GM19023 (cell line): ENCODE measurements at regions not wholly inside any gene's neighbourhood (a gene's known extent, or its start where the extent isn't known, plus 50 kb on each side); places are given as distances from the start of the nearest gene placed in this dataset.
A peak's percentile ranks its signal among the peaks of the same experiment; 100 is the strongest.

Experiments used
- ATAC-seq: cut with Tn5 transposase; IDR thresholded peaks from one replicate; pipeline ENCODE4 v1.9.1; 2021; ENCODE audit warnings: mild to moderate bottlenecking, moderate library complexity; ENCODE audit not compliant: unreplicated experiment

DNA sequence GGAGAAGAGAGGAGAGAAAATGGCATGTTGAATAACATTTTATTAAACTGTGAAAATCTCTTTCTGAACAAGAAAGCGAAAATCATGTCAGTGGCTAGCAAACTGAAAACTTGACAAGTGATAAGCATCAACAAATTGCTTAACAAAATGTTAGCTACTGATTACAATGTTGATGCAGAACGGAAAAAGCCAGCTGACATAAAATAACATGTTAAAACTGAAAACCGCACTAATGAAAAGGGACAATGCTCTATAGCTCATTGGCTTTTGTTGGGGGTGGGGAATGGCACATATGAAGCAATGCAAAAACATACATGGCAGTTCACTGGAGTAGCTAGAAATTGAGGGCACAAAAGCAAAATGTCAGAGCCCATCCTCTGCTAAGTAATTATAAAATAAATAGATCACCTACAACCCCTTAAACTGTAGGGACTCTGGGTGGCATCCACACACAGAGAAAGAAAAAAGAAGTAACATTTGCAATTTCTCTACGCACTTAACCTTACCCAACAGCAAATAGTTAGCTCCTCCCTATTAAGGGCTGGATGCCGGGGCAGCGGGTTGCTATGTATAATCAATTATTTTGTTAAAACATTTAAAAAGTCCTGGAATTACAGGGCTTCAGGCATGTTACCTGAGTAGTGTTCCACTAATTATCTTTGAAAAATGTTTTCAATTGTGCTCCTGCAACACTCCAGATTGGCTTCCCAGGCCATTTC, 129.2 kb upstream of the USP15 start:
- no peak for ATAC-seq

DNA sequence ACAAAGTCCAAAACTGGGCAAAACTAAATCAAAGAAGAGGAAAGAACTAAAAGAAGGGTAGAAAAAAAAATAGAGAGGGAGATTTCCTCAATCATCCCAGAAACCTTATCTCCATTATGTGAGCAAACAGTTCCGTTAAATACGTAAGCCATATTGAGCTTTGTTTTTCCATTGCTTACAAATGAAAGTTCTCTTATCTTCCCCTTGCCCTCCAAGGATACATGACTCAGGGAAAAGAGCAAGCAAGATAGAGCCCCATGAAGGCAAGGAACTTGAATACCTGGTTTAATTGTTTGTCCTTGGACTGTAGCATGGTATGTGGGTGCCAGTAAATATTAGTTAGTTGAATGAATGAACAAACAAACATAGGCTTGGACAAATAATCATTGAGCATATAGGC, 126.8 kb upstream of the USP15 start:
- ATAC-seq: no peak

- ATAC-seq: no peak
Observed at GRCh38 chr12:62135553-62136200, 124.5 kb upstream of the USP15 start.

DNA sequence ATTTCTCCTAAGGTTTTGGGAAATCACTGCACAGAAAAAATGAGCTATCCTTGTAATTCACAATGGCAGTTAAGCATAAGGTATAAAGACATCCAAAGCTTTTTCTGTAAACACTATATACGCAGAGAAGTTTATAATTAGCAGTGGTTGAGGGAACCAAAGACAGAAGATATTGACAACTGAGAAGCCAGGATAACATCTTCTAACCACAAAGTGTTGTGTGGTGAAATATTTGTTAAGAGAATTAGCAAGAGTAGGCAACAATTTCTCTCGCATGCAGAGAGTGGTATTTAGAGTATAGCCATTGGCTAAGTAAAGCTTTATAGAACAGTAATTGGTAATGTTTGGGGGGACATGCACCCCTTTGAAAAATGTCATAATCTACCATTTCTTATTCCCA, 123.7 kb upstream of the USP15 start:
- no peak for ATAC-seq

GRCh38 chr12:62138527-62138926, 121.7 kb upstream of the USP15 start:
- ATAC-seq: no peak

DNA sequence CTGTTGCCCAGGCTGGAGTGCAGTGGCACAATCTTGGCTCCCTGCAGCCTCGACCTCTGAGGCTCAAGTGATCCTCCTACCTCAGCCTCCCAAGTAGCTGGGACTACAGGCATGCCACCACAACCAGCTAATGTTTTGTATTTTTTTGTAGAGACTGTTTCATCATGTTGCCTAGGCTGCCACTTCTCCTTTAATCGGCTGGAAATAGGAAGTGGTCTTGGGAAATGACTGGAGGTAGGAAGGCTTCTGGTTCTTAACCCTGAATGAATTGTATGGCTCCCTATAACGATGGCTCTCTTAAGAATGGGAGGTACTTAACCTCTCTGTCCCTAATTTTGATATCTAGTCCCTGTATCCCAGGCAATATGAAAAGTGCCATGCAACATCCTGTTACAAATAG, 113.9 kb upstream of the USP15 start:
- no peak for ATAC-seq

- ATAC-seq: no peak
Observed at GRCh38 chr12:62158013-62158412, 102.2 kb upstream of the USP15 start.

DNA sequence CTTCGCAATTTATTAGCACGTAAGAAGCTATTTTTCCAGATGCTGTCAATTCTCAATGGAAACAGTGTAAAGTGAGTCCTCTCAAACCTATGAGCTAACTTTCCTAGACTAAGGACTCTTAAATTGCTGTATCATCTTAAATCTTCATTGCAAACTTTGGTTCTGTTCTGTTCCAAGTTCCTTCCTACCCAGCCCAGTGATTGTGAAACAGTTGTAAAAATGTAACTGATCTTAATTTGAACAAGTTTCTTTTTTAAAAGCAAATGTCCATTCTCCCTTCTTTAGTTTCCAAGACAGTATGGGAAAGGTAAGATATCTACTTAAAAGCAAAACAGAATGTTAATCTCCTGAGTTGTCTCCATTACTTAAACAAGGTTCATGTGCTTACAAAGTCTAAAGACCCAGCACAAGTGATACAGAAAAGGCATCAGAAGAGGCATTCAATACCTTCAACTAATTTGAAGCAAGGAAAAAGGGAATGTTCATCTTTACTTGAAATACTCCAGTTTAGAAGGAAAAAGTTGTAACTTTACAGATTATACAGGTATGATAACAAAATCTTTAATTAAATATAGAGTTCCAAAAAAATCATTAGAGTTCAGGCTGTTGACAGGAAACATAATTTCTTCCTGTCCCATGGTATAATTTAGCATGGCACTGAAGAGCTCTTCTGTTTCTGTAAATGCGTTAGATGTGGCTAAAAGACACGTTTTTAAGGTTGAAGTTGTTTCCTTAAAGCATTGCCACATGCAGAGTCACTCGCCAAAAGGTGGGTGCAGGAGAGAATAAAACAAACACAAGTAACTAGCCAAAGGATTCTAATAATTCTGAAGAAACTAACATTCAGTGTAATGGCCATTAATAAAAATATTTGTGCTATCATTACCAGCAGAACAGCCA, 101.5 kb upstream of the USP15 start:
- no peak for ATAC-seq

GRCh38 chr12:62162214-62162613, 98.0 kb upstream of the USP15 start:
- ATAC-seq: no peak

DNA sequence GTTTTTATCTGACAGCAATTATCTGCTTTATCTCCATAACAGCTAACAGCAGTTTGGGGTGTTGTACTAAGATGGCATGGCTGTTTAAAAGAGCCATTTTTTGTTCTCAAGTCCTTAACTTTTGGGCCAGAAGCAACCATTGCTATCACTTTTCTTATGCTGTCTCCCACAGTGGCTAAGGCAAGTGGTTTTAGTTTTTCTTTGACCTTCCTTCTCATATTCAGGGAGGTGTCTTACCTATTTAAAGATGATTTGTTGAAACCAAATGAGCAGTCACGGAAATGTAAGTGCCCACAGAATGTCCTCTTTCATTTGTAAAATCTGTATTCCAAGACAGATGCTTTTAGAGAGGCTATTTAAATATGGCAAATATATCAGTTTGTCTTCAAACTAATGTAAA, 96.8 kb upstream of the USP15 start:
- no peak for ATAC-seq

GRCh38 chr12:62164036-62164435, 96.2 kb upstream of the USP15 start:
- ATAC-seq: no peak

DNA sequence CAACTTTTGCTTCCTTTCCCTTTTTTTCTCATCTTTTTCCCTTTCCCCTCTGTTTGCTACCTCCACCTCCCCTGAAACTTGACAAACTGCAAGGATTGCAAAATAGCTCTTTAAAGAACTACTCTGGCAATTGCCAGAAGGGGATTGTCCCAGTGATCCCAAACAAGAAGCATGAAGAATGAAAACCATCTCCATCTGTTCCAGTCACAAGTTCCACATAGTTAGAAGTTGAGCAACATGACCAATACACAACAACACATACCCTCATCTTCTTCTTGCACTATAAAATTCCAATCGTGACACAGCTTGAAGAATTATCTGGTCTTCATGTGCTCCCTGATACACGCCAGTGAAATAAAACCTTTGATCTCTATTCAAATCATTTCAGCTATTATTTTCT, 93.7 kb upstream of the USP15 start:
- ATAC-seq: no peak

DNA sequence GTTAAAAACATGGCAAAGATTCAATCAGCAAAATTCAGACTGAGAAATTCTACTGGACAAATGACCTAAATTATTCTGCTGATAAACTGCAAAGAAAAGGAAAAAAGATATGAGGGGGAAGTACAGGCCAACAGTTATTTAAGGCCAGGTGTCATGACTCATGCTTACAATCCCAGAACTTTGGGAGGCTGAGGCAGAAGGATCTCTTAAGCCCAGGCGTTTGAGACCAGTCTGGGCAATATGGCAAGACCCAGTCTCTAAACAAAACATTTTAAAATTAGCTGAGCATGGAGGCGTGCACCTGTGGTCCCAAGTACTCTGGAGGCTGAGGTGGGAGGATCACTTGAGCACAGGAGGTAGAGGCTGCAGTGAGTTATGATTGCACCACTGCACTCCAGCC, 91.8 kb upstream of the USP15 start:
- ATAC-seq: no peak

DNA sequence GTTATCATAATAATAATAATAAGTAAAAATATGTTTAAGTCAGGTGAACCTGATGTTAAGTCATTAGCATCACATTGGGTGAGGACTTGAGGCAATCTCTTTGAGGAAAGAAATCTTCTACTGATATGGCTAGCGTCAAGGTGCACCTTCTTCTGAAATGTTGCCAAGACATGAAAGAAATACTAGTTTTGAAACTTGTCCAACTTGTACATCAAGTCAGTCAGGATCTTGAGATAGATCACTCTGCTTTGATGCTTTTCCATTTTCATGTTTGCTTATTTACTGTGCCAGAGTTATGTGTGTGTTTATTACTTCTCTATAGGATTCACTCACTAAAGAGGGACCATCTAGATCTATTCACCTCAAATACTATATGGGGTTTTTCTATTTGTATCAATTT, 90.0 kb upstream of the USP15 start:
- ATAC-seq: no peak

DNA sequence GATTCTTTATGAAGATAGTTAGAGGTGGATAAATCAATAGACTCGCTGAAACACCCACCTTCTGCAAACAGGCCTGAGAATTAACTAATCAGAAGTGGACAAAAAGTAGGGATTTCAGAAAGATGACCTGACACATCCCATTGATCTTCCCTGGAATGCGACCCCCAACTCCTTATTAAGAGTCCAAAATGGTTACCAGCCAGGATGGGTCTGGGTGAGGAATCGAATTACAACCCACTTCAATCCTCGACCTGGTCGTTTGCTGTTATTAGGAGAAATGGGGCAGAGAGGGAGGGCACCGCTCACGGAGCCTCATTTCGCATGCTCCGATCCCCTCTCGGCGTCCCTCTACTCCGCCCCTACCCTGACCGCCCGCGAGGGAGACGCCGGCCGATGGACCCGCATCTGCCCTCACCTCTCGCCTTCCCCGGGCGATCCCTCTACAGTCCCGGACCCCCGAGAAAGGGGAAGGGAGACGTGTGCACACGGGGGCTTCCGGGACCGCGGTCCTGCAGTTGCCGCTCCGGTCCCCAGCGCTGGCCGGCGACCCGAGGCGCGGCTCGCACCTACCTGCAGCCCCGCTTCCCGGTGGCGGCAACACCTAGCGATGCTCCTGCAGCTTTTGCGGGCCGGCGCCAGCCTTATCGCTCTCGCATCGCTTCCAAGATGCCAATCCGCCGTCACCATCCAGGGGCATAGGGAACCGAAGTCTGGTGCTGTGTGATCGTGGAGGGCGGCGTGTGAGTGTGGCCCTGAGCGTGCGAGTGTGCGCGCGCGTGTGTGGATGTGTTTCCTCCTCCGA, 69.3 kb upstream of the USP15 start:
- no peak for ATAC-seq

DNA sequence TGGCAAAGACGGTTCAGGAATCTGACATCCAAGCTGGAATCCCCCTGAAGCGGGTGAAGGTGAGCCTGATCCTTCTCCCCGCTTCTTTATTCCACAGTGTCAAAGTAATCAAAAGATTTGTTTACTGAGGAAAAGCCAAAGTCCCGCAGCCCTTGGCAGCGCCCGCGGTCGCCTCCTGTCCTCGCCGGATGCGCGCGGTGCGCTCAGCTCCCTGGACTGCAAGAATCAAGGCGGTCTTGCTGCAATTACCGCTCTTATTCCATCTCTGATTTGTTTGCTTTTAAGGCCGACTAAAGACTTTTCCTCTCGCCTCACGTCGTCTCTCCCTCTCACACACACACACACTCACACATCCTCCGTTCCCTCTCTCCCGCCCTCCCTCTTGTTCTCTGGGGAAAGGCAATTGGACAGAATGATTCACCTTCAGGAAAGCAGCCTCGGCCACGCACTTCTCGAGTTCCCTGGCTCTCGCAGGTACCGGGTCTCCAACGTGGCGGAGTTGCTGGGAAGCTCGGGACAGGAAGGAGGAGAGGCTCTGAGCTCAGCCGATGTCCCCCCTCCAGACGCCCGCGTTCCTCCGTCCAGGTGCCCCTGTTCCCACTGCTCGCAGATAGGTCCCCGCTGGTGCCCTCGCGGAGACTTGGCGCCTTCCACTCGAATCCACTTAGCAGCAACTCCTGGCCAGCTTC, 68.6 kb upstream of the USP15 start:
- ATAC-seq: peak; percentile 4

DNA sequence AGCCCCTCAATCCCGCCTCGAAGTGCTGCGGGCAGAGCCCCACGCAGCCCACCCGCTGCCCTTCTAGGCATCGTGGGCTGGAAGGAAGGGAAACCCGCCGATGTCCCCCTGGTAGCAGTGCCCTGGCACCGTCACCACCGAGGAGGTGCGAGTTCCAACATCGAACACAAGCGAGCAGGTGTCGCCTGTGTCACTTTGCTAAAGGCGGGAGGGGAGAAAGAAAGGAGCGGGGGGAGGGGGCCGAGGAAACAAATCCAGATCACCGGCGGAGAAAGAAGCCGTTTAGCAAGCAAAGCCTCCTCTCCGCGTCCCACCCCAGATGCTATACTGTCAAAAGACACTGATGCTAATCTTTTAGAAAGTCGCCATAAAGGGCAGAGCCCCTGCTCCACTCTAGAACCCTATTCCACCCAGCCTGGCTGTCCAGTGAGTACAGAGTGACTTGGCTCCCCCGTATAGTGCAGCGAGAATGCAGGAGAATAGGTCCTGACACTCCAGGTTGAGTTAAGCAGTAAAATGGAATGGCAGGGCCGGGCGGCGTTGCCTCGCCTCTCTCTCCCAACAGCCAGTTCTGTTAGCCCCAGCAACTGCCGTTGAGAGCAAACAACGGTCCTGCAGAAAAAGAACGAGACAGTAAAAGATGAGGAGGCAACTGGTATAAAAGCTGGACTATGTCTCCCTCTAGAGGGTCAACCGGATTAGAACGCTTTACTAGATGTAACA, 67.9 kb upstream of the USP15 start:
- peak; percentile 90 for ATAC-seq

DNA sequence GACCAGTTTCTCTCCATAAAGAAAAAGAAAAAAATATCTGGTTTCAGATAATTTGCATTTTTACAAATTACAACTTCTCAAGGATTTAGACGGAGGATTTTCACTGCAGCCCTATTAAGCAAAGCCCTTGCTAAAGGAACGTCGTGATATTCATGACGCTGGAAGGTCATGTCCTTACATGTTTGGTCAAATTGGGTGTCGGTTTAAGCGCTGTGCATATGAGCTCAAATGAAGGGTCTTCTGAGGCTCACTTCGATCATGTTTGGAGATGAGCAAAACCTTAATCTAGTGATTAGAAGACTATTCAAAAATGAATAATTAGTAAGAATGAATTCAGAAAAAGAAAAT, 67.3 kb upstream of the USP15 start:
- ATAC-seq: peak; percentile 17

GRCh38 chr12:62194031-62194430, 66.2 kb upstream of the USP15 start:
- no peak for ATAC-seq

DNA sequence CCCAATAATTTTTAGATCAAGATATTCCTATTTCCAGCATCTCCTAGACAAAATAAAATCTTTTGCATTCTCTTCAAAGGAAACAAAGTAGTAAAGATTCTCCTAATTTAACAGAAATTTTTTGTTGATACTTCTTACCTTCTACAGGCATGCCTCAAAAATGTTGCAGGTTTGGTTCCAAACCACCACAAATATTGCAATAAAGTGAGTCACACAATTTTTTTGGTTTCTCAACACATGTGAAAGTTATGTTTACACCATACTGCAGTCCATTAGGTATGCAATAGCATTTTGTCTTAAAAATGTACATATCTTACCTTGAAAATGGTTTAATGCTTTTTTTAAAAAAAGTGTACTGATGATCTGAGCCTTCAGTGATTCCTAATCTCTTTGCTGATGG, 65.6 kb upstream of the USP15 start:
- ATAC-seq: no peak
